ENCODE measurements at regions not wholly inside any gene's neighbourhood (a gene's known extent, or its start where the extent isn't known, plus 50 kb on each side); places are given as distances from the start of the nearest gene placed in this dataset.

- Histone ChIP-seq H3K4me3 (no peak overlapping the region), H3K36me3 (ENCODE audit: insufficient read depth) (no peaks in the 10 kb centered on the region), H2AFZ (no peak overlapping the region), H4K20me1 (replicated peaks; ENCODE audit: insufficient read depth) (no peaks in the 10 kb centered on the region), H3K27ac (ENCODE audit: low read depth) (no peak overlapping the region), H3K27me3 (ENCODE audit: insufficient read depth) (no peaks in the 10 kb centered on the region), H3K79me2 (replicated peaks; ENCODE audit: insufficient read depth) (no peaks in the 10 kb centered on the region), H3K4me2 (no peak overlapping the region), H3K9me2 (ENCODE audit: insufficient read depth) (no peaks in the 10 kb centered on the region), H3F3A (replicated peaks; ENCODE audit: low read depth) (no peaks in the 10 kb centered on the region), H3K4me1 (ENCODE audit: insufficient read depth) (no peaks in the 10 kb centered on the region)
- Mint-ChIP-seq H3K27me3 (ENCODE audit: insufficient read depth, low read depth, poor library complexity) (no peaks in the 10 kb centered on the region), H3K36me3 (ENCODE audit: low read depth) (no peaks in the 10 kb centered on the region), H3K4me3 (no peak overlapping the region), H3K4me1 (no peaks in the 10 kb centered on the region), H3K9me3 (no peaks in the 10 kb centered on the region), H3K27ac (no peak overlapping the region)
- DNase-seq (ENCODE audit: low spot score) (no peak), ATAC-seq (no peak)
- TF ChIP-seq STAT1 (IDR thresholded peaks at IDR 0.05; ENCODE audit: unreplicated experiment) = no peak
- TF ChIP-seq, protein P1, sequence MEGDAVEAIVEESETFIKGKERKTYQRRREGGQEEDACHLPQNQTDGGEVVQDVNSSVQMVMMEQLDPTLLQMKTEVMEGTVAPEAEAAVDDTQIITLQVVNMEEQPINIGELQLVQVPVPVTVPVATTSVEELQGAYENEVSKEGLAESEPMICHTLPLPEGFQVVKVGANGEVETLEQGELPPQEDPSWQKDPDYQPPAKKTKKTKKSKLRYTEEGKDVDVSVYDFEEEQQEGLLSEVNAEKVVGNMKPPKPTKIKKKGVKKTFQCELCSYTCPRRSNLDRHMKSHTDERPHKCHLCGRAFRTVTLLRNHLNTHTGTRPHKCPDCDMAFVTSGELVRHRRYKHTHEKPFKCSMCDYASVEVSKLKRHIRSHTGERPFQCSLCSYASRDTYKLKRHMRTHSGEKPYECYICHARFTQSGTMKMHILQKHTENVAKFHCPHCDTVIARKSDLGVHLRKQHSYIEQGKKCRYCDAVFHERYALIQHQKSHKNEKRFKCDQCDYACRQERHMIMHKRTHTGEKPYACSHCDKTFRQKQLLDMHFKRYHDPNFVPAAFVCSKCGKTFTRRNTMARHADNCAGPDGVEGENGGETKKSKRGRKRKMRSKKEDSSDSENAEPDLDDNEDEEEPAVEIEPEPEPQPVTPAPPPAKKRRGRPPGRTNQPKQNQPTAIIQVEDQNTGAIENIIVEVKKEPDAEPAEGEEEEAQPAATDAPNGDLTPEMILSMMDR (conservative IDR thresholded peaks at IDR 0.05; ENCODE audit: low read depth in 2 of 2) = no peak
- no peak for TF ChIP-seq JUNB (IDR thresholded peaks at IDR 0.05; ENCODE audit: unreplicated experiment)
- no peak for TF ChIP-seq EZH2 (IDR thresholded peaks at IDR 0.05; ENCODE audit: low read depth, unreplicated experiment)
- no peak for TF ChIP-seq ZNF462 (CRISPR knock-in tag; IDR thresholded peaks at IDR 0.05)
- TF ChIP-seq, protein P2, sequence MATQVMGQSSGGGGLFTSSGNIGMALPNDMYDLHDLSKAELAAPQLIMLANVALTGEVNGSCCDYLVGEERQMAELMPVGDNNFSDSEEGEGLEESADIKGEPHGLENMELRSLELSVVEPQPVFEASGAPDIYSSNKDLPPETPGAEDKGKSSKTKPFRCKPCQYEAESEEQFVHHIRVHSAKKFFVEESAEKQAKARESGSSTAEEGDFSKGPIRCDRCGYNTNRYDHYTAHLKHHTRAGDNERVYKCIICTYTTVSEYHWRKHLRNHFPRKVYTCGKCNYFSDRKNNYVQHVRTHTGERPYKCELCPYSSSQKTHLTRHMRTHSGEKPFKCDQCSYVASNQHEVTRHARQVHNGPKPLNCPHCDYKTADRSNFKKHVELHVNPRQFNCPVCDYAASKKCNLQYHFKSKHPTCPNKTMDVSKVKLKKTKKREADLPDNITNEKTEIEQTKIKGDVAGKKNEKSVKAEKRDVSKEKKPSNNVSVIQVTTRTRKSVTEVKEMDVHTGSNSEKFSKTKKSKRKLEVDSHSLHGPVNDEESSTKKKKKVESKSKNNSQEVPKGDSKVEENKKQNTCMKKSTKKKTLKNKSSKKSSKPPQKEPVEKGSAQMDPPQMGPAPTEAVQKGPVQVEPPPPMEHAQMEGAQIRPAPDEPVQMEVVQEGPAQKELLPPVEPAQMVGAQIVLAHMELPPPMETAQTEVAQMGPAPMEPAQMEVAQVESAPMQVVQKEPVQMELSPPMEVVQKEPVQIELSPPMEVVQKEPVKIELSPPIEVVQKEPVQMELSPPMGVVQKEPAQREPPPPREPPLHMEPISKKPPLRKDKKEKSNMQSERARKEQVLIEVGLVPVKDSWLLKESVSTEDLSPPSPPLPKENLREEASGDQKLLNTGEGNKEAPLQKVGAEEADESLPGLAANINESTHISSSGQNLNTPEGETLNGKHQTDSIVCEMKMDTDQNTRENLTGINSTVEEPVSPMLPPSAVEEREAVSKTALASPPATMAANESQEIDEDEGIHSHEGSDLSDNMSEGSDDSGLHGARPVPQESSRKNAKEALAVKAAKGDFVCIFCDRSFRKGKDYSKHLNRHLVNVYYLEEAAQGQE (IDR thresholded peaks at IDR 0.05; ENCODE audit: unreplicated experiment) = no peak
- TF ChIP-seq ZNF331 (CRISPR knock-in tag; IDR thresholded peaks at IDR 0.05; ENCODE audit: low read depth) = no peak
- TF ChIP-seq CREB1 (CRISPR knock-in tag; IDR thresholded peaks at IDR 0.05; ENCODE audit: low read depth) = no peak
- no peak for TF ChIP-seq ZNF114 (CRISPR knock-in tag; IDR thresholded peaks at IDR 0.05)
- TF ChIP-seq NANOG (IDR thresholded peaks at IDR 0.05; ENCODE audit: borderline replicate concordance) = no peak
- TF ChIP-seq, protein P3, sequence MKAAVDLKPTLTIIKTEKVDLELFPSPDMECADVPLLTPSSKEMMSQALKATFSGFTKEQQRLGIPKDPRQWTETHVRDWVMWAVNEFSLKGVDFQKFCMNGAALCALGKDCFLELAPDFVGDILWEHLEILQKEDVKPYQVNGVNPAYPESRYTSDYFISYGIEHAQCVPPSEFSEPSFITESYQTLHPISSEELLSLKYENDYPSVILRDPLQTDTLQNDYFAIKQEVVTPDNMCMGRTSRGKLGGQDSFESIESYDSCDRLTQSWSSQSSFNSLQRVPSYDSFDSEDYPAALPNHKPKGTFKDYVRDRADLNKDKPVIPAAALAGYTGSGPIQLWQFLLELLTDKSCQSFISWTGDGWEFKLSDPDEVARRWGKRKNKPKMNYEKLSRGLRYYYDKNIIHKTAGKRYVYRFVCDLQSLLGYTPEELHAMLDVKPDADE (IDR thresholded peaks at IDR 0.05) = no peak
- TF ChIP-seq POLR2AphosphoS5 (IDR thresholded peaks at IDR 0.05; ENCODE audit: low read depth) = no peak
- no peak for TF ChIP-seq EZH2phosphoT487 (IDR thresholded peaks at IDR 0.05; ENCODE audit: unreplicated experiment)
These were observed 117.0 kb upstream of the HS3ST1 start for GRCh38 chr4:11545651-11546050.
